Hypothalamus (tissue), 51 donors: ENCODE measurements at regions not wholly inside any gene's neighbourhood (a gene's known extent, or its start where the extent isn't known, plus 50 kb on each side); places are given as distances from the start of the nearest gene placed in this dataset.
"Not testable (repeated sequence)": the region's sequence is repeated elsewhere in the genome, so short reads cannot be mapped to it uniquely, and the experiment has no call there.

ENCODE experiments used
- DNase-seq, 51 donors: peaks; one replicate each; lab custom pipeline; 2025; lab: John Stamatoyannopoulos, UW

GRCh38 chr18:14933964-14934363, 186.0 kb downstream of the ANKRD30B start:
- DNase-seq = no peak

- no peak for DNase-seq
Measured at GRCh38 chr18:14935210-14935609, 187.2 kb downstream of the ANKRD30B start.

- DNase-seq = no peak
Measured at GRCh38 chr18:14936313-14936712, 188.3 kb downstream of the ANKRD30B start.

GRCh38 chr18:14937271-14937670, 189.3 kb downstream of the ANKRD30B start:
- no peak for DNase-seq

GRCh38 chr18:14939141-14939540, 191.2 kb downstream of the ANKRD30B start:
- no peak for DNase-seq

GRCh38 chr18:14940106-14940505, 192.1 kb downstream of the ANKRD30B start:
- DNase-seq = not testable (repeated sequence)

GRCh38 chr18:14940735-14941134, 192.8 kb downstream of the ANKRD30B start:
- DNase-seq = no peak

- DNase-seq = no peak
Measured at GRCh38 chr18:14941256-14941655, 193.3 kb downstream of the ANKRD30B start.

- peak in 2 of 51 donors; percentile 2 to 3 for DNase-seq
Measured at GRCh38 chr18:14941792-14942191, 193.8 kb downstream of the ANKRD30B start.

- no peak for DNase-seq
Measured at GRCh38 chr18:14942275-14942674, 194.3 kb downstream of the ANKRD30B start.

- DNase-seq = no peak
Measured at GRCh38 chr18:14943486-14943885, 195.5 kb downstream of the ANKRD30B start.

GRCh38 chr18:14943967-14944636, 196.1 kb downstream of the ANKRD30B start:
- DNase-seq = no peak

- DNase-seq = no peak
Measured at GRCh38 chr18:14944838-14945237, 196.9 kb downstream of the ANKRD30B start.

GRCh38 chr18:14945286-14945685, 197.3 kb downstream of the ANKRD30B start:
- DNase-seq = no peak

GRCh38 chr18:14945984-14946383, 198.0 kb downstream of the ANKRD30B start:
- DNase-seq = no peak

GRCh38 chr18:14946741-14947470, 198.9 kb downstream of the ANKRD30B start:
- not testable (repeated sequence) for DNase-seq

GRCh38 chr18:14947482-14948162, 199.7 kb downstream of the ANKRD30B start:
- DNase-seq = no peak

GRCh38 chr18:14948163-14948540, 200.2 kb downstream of the ANKRD30B start:
- no peak for DNase-seq

- DNase-seq = no peak
Measured at GRCh38 chr18:14949800-14950664, 202.1 kb downstream of the ANKRD30B start.

GRCh38 chr18:14952444-14953077, 204.6 kb downstream of the ANKRD30B start:
- DNase-seq = not testable (repeated sequence)
